GM18951 (cell line): ENCODE measurements at regions not wholly inside any gene's neighbourhood (a gene's known extent, or its start where the extent isn't known, plus 50 kb on each side); places are given as distances from the start of the nearest gene placed in this dataset.
"Not testable (repeated sequence)": the region's sequence is repeated elsewhere in the genome, so short reads cannot be mapped to it uniquely, and the experiment has no call there.

Experiments
- POLR2A ChIP-seq: IDR thresholded peaks from 4 replicates; pipeline ENCODE4 v1.6.1; 2011; ENCODE audit warnings: mild to moderate bottlenecking; ENCODE audit not compliant: insufficient read length, insufficient read depth; ENCODE audit errors: extremely low read depth
- in situ Hi-C: fragments of 300-500 bp; cut with MboI; formaldehyde crosslinking; loops from one replicate; pipeline ENCODE4 v1.12.0; 2022; ENCODE audit warnings: low sequenced_read_pairs, mixed read lengths, inconsistent platforms; ENCODE audit not compliant: unreplicated experiment

DNA sequence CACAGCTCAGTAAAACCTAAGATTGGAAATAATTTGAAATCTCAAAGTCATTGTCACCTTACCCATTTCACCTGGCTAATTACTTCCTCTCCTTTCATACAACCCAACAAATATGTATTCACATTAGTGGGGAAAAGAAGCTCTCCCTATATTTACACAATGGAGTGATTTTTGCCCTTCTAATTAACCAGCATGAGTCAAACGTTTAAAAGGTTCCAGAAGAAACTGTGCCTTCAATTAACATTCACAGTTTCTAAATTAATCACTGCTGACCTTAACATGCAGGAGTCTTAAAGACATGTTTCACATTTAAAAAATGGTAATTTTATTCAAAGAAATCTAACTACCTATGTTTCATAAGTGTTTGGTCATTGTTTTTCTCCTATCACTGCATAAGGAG, 254.6 kb downstream of the CBLL2 start:
- in situ Hi-C loops, result no loop called here
- no peak for TF ChIP-seq POLR2A

DNA sequence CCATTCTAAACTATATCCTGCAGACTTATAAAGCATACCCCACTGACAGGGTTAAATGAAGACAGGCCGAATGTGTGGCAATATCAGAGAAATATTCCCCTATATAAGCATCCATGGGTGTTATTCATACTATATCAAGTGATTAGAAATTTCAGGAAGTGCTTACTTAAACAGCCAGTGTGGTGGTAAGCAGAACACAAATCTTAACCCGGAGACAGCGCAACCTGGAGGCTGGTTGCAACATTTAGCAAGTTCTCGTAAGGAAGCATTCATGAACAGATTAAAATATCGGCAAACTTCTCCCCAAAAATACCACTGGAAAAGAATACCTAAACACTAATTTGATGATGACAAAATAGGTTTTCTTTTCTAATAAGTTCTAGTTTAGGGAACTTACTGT, 261.2 kb downstream of the CBLL2 start:
- in situ Hi-C loops, result no loop called here
- no peak for TF ChIP-seq POLR2A

DNA sequence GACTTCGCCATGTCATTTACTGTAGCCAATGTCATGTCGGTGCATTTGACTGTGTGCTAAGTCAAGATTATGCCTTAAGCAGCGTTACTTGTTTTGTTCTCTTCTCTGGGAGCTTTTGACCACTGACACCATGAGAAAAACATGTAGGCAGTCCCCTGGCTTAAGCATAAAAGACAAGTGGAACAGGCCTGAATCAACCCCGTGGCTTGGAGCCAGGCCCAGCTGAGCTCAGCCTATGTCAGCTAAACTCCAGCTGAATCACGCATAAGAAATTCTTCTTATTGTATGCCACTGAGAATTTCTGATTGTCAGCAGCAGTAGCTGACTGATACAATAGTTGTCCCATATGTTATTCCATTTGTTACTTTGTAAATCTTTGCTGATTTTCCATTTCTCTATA, 261.9 kb downstream of the CBLL2 start:
- in situ Hi-C loops, result no loop called here
- no peak for TF ChIP-seq POLR2A

DNA sequence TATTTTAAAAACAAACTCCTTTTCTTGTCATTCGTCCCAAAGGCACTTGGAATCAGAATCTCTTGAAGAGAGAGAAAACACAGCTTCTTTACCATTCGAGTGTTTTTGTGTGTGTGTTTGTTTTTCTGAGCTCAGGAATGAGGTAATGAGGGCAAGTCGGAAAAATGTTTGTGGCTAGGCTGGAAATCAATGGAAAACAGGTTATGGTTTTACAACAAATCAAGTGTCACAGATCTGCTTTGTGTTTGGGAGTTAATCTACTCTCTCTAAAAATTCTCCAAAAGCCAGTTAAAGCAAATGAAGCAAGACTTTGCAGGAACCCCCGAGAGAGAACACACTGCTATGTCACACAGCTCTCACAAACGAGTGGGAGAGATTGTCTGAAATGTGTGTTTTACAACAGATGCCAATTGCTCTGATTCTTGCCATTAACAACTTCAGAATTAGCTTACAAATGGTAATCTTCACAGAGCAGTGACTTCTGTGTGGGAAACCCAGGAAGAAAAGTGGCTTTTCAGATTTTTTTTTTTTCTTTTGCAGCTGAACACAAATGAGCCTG, 264.1 kb downstream of the CBLL2 start:
- TF ChIP-seq POLR2A, result no peak
- in situ Hi-C loops, result no loop called here

DNA sequence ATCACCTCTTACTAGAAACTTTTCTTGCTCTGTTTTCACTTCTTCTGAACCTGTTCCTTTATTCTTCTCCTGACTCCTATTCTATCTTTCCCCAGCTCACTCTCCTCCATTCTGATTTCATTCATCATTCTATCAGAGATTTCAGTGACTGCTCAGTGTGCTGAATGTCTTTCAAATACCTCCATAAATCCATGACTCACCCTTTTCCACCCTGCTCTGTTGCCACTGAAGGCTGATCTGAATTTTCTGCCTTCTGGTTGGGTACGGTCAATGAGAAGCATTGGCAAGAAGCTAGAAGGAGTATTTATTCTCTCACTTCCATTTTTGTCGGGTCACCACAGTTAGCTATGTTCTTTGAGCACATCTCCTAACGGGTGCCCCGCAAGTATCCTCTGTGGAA, 265.9 kb downstream of the CBLL2 start:
- in situ Hi-C loops, result no loop called here
- TF ChIP-seq POLR2A, result no peak

DNA sequence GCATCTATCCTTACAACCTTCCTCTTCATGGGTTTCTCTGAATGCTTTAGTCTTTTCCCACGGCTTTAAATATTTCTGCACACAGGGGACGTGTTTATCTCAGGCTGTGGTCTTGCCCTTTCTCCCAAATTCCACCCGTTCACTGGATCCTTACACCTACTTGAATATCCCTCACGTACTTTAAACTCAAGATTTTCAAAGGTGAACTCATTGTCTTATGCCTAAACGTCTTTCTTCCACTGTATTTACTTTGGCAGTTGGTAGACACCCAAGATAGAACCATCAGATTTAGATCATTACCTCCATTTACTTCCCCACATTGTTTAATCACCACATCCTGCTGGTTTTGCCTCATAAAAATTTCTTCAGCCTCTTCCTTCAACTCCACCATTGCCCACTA, 269.2 kb downstream of the CBLL2 start:
- in situ Hi-C loops, result no loop called here
- TF ChIP-seq POLR2A, result no peak

DNA sequence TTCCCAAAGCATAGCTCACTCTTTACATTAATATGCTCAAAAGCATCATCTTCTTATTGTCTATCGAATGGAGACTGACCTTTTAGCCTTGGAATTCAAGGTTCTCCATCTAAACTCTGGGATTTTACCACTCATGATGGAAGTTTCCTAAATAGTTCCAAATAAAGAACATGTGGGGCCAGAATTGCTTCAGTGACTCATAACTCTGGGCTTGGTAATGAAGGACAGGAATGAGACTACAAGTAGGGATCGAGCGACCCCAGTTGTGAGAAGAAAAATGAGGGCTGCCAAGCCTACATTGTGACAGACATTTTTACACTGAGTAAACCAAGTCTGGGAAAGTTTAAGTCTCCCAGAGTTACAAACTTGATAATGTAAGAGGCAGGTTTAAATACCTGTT, 269.9 kb downstream of the CBLL2 start:
- in situ Hi-C loops, result no loop called here
- TF ChIP-seq POLR2A, result no peak

DNA sequence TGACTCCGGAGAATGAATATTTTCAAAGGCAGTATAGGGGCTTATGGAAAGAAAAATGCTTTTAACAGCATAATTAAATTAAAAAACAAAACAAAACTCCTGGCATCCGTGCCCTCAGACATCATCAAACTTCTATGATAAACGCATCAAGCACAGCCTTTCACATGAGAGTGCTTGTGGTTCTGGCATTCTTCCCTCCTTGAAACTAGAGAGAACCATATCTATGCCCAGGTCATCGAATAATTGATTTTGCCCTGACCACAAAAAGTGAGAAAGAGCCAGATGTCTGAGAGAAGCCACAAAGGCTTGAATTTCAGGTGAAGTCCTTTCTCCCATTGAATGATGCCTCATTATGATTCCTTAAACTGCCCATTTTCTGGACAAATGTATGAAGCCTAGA, 286.8 kb downstream of the CBLL2 start:
- no peak for TF ChIP-seq POLR2A

DNA sequence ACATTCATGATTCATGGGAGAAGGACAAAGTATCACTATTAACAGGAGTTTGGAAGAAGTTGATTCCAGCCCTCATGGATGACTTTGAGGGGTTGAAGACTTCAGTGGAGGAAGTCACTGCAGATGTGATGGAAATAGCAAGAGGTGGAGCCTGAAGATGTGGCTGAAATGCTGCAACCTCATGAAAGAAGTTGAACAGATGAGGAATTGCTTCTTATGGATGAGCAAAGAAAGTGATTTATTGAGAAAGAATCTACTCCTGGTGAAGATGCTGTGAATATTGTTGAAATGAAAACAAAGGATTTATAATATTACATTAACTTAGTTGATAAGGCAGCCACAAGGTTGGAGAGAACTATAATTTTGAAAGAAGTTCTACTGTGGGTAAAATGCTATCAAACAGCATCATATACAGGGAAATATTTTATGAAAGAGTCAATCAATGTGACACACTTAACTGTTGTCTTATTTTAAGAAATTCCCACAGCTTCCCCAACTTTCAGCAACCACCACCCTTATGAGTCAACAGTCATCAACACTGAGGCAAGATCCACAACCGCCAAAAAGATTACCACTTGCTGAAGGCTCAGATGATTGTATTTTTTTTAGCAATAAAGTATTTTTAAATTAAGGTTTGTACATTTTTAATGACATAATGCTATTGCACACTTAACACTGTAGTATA, 302.6 kb downstream of the CBLL2 start:
- in situ Hi-C loops, result no loop called here
- no peak for TF ChIP-seq POLR2A

More for the DNA sequence above, 286.8 kb downstream of the CBLL2 start:
- in situ Hi-C loops, result no loop called here

DNA sequence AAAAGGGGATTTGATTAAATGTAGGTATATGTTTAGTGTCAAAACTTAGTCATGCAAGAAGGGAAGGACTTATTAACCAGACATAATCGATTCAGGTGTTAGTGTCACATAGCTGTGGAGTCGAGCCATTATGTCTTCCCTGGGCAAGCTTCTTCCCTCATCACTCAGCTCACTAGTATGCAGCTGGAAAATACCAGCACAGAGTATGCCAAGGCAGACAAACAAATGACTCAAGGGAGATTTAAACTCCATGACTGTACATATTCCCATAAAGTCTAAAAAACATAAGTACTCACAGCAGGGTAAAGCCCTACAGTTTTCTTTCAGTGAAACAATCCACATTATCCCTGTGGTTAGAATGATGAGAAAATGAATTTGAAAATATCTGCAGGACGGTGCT, 304.5 kb downstream of the CBLL2 start:
- in situ Hi-C loops, result no loop called here
- TF ChIP-seq POLR2A, result no peak

DNA sequence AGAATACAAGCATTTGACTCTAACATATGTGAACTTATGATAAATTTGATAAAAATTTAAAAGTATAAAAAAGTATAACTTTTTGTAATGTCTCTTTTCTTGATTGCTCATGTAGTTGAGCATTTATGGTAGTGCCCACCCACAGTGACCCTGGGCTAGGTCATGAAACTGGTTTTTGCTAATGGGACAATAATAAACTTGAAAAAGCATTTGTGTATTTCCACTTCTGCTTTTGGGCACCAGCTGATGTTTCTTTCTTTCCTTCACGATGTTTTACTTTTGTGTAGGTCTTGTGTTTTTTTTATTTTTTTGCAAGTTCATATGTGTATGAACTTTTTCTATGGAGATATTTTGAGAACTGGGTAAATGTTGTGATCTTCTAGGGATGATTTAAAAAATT, 313.1 kb downstream of the CBLL2 start:
- in situ Hi-C loops, result no loop called here
- no peak for TF ChIP-seq POLR2A

DNA sequence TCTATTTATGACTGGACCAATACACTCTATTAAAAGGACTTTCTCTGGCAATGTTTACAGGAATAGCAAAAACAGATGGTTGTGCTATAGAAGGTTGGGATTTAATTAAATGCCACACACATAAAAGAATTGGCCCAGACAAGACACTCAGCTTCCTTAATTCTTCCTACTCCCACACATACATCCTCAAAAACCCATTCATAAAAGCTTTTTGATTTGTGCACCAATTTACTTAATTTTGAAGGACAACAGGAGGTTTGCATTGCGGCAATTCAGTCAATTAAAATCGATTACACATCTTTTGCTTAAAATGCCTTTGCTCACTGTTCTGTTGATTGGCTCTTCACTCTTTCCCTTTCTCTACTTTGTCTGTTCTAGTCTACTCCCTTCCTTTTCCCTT, 317.1 kb downstream of the CBLL2 start:
- in situ Hi-C loops, result no loop called here
- TF ChIP-seq POLR2A, result no peak

DNA sequence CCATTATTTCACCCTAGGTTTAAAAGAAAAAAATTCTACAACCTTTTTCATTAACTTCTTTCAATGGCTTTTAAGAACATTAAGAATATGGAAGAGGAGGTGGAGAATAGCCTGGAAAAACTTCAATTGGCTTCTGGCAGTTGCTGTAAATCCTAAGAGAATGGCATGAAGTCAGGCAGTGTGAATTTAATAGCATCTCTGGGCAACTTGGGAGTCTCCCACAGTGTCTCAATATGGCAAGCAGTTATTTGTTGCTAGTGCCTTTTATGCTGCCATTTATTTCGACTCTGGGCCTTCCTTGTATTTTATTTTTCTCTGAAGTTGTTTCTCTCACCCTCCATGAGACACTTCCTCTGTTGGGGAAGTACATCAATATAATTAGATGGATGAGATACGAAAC, 322.1 kb downstream of the CBLL2 start:
- in situ Hi-C loops, result no loop called here
- no peak for TF ChIP-seq POLR2A

DNA sequence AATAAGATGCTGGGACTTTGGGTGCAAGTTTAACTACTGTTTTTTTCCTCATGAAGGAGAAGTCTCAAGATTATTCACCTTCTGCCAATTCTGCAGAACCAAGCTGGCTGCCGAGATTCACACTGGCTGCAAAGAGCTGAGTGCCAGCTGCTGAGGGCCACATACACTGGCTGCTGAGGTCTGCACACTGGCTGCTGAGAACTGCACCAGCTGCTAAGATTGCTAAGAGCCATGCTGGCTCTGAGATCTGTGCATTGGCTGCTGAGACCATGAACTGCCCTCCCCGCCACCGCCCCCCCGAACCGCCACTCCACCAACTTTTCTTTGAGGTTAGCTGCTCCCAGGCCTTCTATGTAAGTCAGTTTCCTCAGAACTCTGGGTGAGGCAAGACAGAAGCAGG, 330.3 kb downstream of the CBLL2 start:
- no peak for TF ChIP-seq POLR2A

DNA sequence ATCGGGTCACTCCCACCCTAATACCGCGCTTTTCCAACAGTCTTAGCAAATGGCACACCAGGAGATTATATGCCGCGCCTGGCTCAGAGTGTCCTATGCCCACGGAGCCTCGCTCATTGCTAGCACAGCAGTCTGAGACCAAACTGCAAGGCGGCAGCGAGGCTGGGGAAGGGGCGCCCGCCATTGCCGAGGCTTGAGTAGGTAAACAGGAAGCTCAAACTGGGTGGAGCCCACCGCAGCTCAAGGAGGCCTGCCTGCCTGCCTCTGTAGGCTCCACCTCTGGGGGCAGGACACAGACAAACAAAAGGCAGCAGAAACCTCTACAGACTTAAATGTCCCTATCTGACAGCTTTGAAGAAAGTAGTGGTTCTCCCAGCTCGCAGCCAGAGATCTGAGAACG, 336.7 kb downstream of the CBLL2 start:
- in situ Hi-C loops, result not testable (repeated sequence)

More for the DNA sequence above, 330.3 kb downstream of the CBLL2 start:
- in situ Hi-C loops, result no loop called here
